Stimulated activated naive CD8-positive, alpha-beta T cell treated with anti-CD3 and anti-CD28 coated beads, Interleukin-15, amount 100 ng/mL, for 72 hours (primary cell): ENCODE measurements at regions not wholly inside any gene's neighbourhood (a gene's known extent, or its start where the extent isn't known, plus 50 kb on each side); places are given as distances from the start of the nearest gene placed in this dataset.

Experiments
- ATAC-seq: fragments of 150-1000 bp; cut with Tn5 transposase; 2 replicates; pipeline ENCODE4 v1.10.0; 2021; ENCODE audit warnings: mild to moderate bottlenecking, moderate library complexity
- DNase-seq, 2 donors: peaks; one replicate each; pipeline ENCODE4 v3.0.0; 2021 to 2022
- H3K27ac Mint-ChIP-seq, 2 donors: one replicate each; pipeline ENCODE4 v1.8.0; 2022; ENCODE audit warnings: mild to moderate bottlenecking in 2 of 2, mixed read lengths in 2 of 2, moderate library complexity in 2 of 2
- H3K27me3 Mint-ChIP-seq: one replicate; pipeline ENCODE4 v1.8.0; 2022; ENCODE audit warnings: mixed read lengths
- H3K4me1 Mint-ChIP-seq: one replicate; pipeline ENCODE4 v1.8.0; 2022; ENCODE audit warnings: mild to moderate bottlenecking, mixed read lengths
- H3K4me3 Mint-ChIP-seq, 2 donors: one replicate each; pipeline ENCODE4 v1.8.0; 2022; ENCODE audit warnings: mild to moderate bottlenecking in 2 of 2, mixed read lengths in 2 of 2, moderate library complexity in 1 of 2
- H3K9me3 Mint-ChIP-seq, 2 donors: one replicate each; pipeline ENCODE4 v1.8.0; 2022; ENCODE audit warnings: mixed read lengths in 2 of 2

GRCh38 chr7:12803542-12803941 is 116.1 kb downstream of the ARL4A start:
- no peak for ATAC-seq
- peaks cover 26% of the 10 kb centered on the region for H3K4me1 Mint-ChIP-seq

GRCh38 chr7:12805518-12805928 is 118.1 kb downstream of the ARL4A start:
- peak; percentile 45 for ATAC-seq
- Mint-ChIP-seq H3K9me3 (no peaks in the 10 kb centered on the region), H3K27me3 (peaks cover 23% of the 10 kb centered on the region), H3K4me3 (no peak overlapping the region), H3K27ac (peak overlapping the region in 1 of 2 donors; percentile 46), H3K4me1 (peaks cover 26% of the 10 kb centered on the region)
- no peak for DNase-seq

More at GRCh38 chr7:12803542-12803941, 116.1 kb downstream of the ARL4A start:
- Mint-ChIP-seq H3K9me3 (no peaks in the 10 kb centered on the region), H3K27ac (no peak overlapping the region), H3K27me3 (peaks cover 23% of the 10 kb centered on the region), H3K4me3 (no peak overlapping the region)
- no peak for DNase-seq

- Mint-ChIP-seq H3K9me3 (no peaks in the 10 kb centered on the region), H3K4me3 (no peak overlapping the region), H3K27ac (no peak overlapping the region), H3K4me1 (peaks cover 26% of the 10 kb centered on the region), H3K27me3 (peaks cover 23% of the 10 kb centered on the region)
- DNase-seq (no peak), ATAC-seq (no peak)
Observed at GRCh38 chr7:12805957-12806356, 118.5 kb downstream of the ARL4A start.

- H3K4me3 Mint-ChIP-seq: no peak overlapping the region
- H3K27ac Mint-ChIP-seq: no peak overlapping the region
- ATAC-seq (no peak), DNase-seq (no peak)
- H3K4me1 Mint-ChIP-seq: peaks cover 17% of the 10 kb centered on the region
- H3K9me3 Mint-ChIP-seq: no peaks in the 10 kb centered on the region
- peaks cover 5% of the 10 kb centered on the region for H3K27me3 Mint-ChIP-seq
Observed at GRCh38 chr7:12809476-12809875, 122.0 kb downstream of the ARL4A start.

- Mint-ChIP-seq H3K27me3 (peaks cover 5% of the 10 kb centered on the region), H3K27ac (no peak overlapping the region), H3K4me3 (no peak overlapping the region), H3K9me3 (no peaks in the 10 kb centered on the region), H3K4me1 (no peaks in the 10 kb centered on the region)
- ATAC-seq: no peak
- no peak for DNase-seq
Observed at GRCh38 chr7:12812111-12812510, 124.7 kb downstream of the ARL4A start.

- ATAC-seq (no peak), DNase-seq (no peak)
- Mint-ChIP-seq H3K9me3 (no peaks in the 10 kb centered on the region), H3K4me3 (no peak overlapping the region), H3K27me3 (peaks cover 5% of the 10 kb centered on the region), H3K27ac (no peak overlapping the region), H3K4me1 (no peaks in the 10 kb centered on the region)
Observed at GRCh38 chr7:12814107-12814506, 126.7 kb downstream of the ARL4A start.

- no peak overlapping the region for H3K27ac Mint-ChIP-seq
- DNase-seq (no peak), ATAC-seq (no peak)
- no peak overlapping the region for H3K4me3 Mint-ChIP-seq
- H3K9me3 Mint-ChIP-seq: no peaks in the 10 kb centered on the region
- no peaks in the 10 kb centered on the region for H3K4me1 Mint-ChIP-seq
- H3K27me3 Mint-ChIP-seq: peaks cover 5% of the 10 kb centered on the region
Observed at GRCh38 chr7:12814828-12815227, 127.4 kb downstream of the ARL4A start.

- no peak for ATAC-seq
- Mint-ChIP-seq H3K4me3 (no peak overlapping the region), H3K27ac (no peak overlapping the region), H3K4me1 (no peaks in the 10 kb centered on the region), H3K27me3 (peaks cover 5% of the 10 kb centered on the region), H3K9me3 (no peaks in the 10 kb centered on the region)
- DNase-seq: no peak
Observed at GRCh38 chr7:12815426-12815825, 128.0 kb downstream of the ARL4A start.

GRCh38 chr7:12815871-12816270 is 128.4 kb downstream of the ARL4A start:
- no peaks in the 10 kb centered on the region for H3K4me1 Mint-ChIP-seq
- no peaks in the 10 kb centered on the region for H3K9me3 Mint-ChIP-seq
- peaks cover 7% of the 10 kb centered on the region for H3K27me3 Mint-ChIP-seq
- DNase-seq (no peak), ATAC-seq (no peak)
- H3K4me3 Mint-ChIP-seq: no peak overlapping the region
- H3K27ac Mint-ChIP-seq: no peak overlapping the region

- H3K27ac Mint-ChIP-seq: no peak overlapping the region
- ATAC-seq (no peak), DNase-seq (no peak)
- H3K4me3 Mint-ChIP-seq: no peak overlapping the region
- no peaks in the 10 kb centered on the region for H3K9me3 Mint-ChIP-seq
- peaks cover 7% of the 10 kb centered on the region for H3K27me3 Mint-ChIP-seq
- H3K4me1 Mint-ChIP-seq: no peaks in the 10 kb centered on the region
Observed at GRCh38 chr7:12820777-12821176, 133.3 kb downstream of the ARL4A start.

GRCh38 chr7:12821746-12822145 is 134.3 kb downstream of the ARL4A start:
- Mint-ChIP-seq H3K9me3 (no peaks in the 10 kb centered on the region), H3K27ac (no peak overlapping the region), H3K4me1 (no peaks in the 10 kb centered on the region), H3K27me3 (peaks cover 7% of the 10 kb centered on the region), H3K4me3 (no peak overlapping the region)
- no peak for ATAC-seq
- no peak for DNase-seq

GRCh38 chr7:12826079-12826478 is 138.6 kb downstream of the ARL4A start:
- no peak overlapping the region for H3K4me3 Mint-ChIP-seq
- no peak for DNase-seq
- no peak overlapping the region for H3K27ac Mint-ChIP-seq
- H3K9me3 Mint-ChIP-seq: no peaks in the 10 kb centered on the region
- H3K4me1 Mint-ChIP-seq: no peaks in the 10 kb centered on the region
- H3K27me3 Mint-ChIP-seq: peaks cover 4% of the 10 kb centered on the region
- ATAC-seq: no peak

- no peak overlapping the region for H3K27ac Mint-ChIP-seq
- ATAC-seq (no peak), DNase-seq (no peak)
- no peaks in the 10 kb centered on the region for H3K9me3 Mint-ChIP-seq
- H3K4me1 Mint-ChIP-seq: no peaks in the 10 kb centered on the region
- H3K4me3 Mint-ChIP-seq: no peak overlapping the region
- no peaks in the 10 kb centered on the region for H3K27me3 Mint-ChIP-seq
Observed at GRCh38 chr7:12827219-12827821, 139.9 kb downstream of the ARL4A start.

GRCh38 chr7:12827920-12828319 is 140.5 kb downstream of the ARL4A start:
- H3K27ac Mint-ChIP-seq: peak overlapping the region in 1 of 2 donors; percentile 15
- DNase-seq: no peak

GRCh38 chr7:12831024-12831423 is 143.6 kb downstream of the ARL4A start:
- Mint-ChIP-seq H3K9me3 (peaks cover 15 to 24% of the 10 kb centered on the region in 2 donors), H3K4me3 (no peak overlapping the region), H3K27me3 (no peaks in the 10 kb centered on the region), H3K27ac (no peak overlapping the region), H3K4me1 (no peaks in the 10 kb centered on the region)
- DNase-seq: no peak
- no peak for ATAC-seq

More at GRCh38 chr7:12827920-12828319, 140.5 kb downstream of the ARL4A start:
- H3K9me3 Mint-ChIP-seq: peaks cover 2 to 3% of the 10 kb centered on the region in 2 donors
- no peak overlapping the region for H3K4me3 Mint-ChIP-seq
- ATAC-seq: no peak
- H3K4me1 Mint-ChIP-seq: no peaks in the 10 kb centered on the region
- H3K27me3 Mint-ChIP-seq: no peaks in the 10 kb centered on the region

- DNase-seq: no peak
- Mint-ChIP-seq H3K4me3 (no peak overlapping the region), H3K9me3 (peaks cover 15 to 24% of the 10 kb centered on the region in 2 donors), H3K27ac (no peak overlapping the region), H3K27me3 (no peaks in the 10 kb centered on the region), H3K4me1 (no peaks in the 10 kb centered on the region)
- ATAC-seq: no peak
Observed at GRCh38 chr7:12833829-12834228, 146.4 kb downstream of the ARL4A start.

GRCh38 chr7:12834782-12835181 is 147.3 kb downstream of the ARL4A start:
- H3K4me3 Mint-ChIP-seq: no peak overlapping the region
- no peaks in the 10 kb centered on the region for H3K4me1 Mint-ChIP-seq
- H3K9me3 Mint-ChIP-seq: peaks cover 15 to 24% of the 10 kb centered on the region in 2 donors
- H3K27ac Mint-ChIP-seq: no peak overlapping the region
- no peaks in the 10 kb centered on the region for H3K27me3 Mint-ChIP-seq
- no peak for DNase-seq
- ATAC-seq: no peak
